ENCODE measurements at regions not wholly inside any gene's neighbourhood (a gene's known extent, or its start where the extent isn't known, plus 50 kb on each side); places are given as distances from the start of the nearest gene placed in this dataset.

DNA sequence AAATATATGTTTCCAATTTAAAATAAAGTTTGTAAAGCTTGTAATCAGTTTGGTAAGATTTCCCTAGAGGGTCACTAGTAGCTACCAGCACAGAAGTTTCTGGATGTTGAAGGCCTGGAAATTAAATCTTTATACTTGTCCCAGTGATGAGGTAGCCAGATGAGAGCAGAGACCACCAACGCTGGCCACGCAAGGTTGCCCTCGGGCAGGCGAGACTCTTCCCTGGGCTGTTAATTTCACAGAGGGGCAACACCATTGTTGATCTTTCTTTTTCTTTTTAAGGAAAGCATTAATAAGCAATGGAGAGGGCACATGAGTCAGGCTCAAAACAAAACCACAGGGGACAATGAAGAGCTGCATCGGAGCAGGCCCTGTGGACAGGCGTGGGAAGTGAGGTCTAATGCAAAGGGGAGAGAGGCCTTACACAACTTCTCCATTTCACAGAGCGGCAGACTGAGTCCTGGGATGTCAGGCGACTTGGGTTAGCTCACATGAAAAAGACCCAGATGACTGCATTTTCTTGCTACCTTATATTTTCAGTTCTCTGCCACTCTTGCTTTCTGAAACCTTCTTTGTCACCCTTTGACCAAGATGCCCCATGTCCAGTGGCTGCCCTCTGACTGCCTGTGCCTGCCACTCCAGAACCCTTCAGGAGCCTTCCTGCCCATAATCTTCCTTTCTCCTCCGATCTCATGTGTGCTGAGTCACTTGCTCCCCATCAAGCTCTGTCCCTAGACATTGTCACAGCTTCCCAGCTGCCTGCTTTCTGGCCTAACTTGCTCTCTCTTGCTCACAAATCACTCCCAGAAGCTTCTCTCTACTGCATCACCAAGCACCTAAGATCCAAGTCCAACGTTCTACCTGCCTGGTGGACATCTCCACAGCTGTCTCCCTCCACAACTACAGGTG lies 107.7 kb upstream of the CDYL start:
- TF ChIP-seq CTCF (IDR thresholded peaks at IDR 0.05; ENCODE audit: insufficient read depth, missing control alignments) = no peak
- DNase-seq (ENCODE audit: insufficient read length, low spot score) = no peak
- no peak for FAIRE-seq

- TF ChIP-seq CTCF (IDR thresholded peaks at IDR 0.05; ENCODE audit: insufficient read depth, missing control alignments) = no peak
- FAIRE-seq = no peak
- no peak for DNase-seq (ENCODE audit: insufficient read length, low spot score)
These were observed 108.6 kb upstream of the CDYL start for GRCh38 chr6:4667591-4667990.

DNA sequence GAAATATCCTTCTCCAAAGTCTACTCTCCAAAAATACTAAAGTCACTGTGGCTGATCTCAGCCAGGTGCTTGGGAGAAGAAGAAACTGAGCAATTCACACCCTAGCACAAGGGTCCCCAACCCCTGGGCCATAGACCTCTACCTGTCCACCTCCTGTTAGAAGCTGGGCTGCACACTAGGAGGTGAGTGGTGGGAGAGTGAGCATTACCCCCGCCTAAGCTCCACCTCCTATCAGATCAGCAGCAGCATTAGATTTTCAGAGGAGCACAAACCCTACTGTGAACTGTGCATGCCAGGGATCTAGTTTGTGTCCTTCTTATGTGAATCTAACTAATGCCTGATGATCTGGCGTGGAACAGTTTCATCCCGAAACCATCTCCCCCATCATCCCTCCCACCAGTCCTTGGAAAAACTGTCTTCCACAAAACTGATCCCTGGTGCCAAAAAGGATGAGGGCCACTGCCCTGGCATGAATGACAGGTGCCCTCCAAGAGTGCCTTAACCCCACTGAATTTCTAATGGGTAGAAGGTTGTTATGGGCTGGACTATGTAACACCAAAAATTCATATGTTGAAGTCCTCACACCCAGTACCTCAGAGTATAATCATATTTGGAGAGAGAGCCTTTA lies 109.2 kb upstream of the CDYL start:
- FAIRE-seq = no peak

GRCh38 chr6:4665489-4666417 lies 110.5 kb upstream of the CDYL start:
- FAIRE-seq (no peak), DNase-seq (ENCODE audit: insufficient read length, low spot score) (no peak)
- TF ChIP-seq CTCF (IDR thresholded peaks at IDR 0.05; ENCODE audit: insufficient read depth, missing control alignments) = no peak

More for the DNA sequence above, 109.2 kb upstream of the CDYL start:
- DNase-seq (ENCODE audit: insufficient read length, low spot score) = no peak
- TF ChIP-seq CTCF (IDR thresholded peaks at IDR 0.05; ENCODE audit: insufficient read depth, missing control alignments) = no peak

DNA sequence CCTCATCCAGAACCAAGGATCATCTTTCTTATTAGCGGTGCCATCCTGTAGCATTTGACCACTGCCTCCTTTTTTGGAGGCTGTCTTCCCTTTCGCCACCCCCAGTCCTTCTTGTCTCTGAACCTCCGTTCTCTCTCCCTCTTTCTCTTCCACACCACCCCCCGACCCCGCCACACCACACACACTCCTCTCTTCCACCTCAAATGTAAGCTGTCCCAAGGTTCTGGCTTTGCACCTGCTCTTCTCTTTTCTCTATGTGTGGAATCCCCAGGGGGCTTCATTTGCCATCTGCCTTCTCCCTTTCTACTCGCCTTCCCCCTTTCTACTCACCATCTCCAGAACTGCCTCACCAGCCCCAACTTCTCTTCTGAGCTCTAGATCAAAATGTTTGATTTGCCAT lies 111.3 kb upstream of the CDYL start:
- FAIRE-seq (no peak), DNase-seq (ENCODE audit: insufficient read length, low spot score) (no peak)
- no peak for TF ChIP-seq CTCF (IDR thresholded peaks at IDR 0.05; ENCODE audit: insufficient read depth, missing control alignments)

DNA sequence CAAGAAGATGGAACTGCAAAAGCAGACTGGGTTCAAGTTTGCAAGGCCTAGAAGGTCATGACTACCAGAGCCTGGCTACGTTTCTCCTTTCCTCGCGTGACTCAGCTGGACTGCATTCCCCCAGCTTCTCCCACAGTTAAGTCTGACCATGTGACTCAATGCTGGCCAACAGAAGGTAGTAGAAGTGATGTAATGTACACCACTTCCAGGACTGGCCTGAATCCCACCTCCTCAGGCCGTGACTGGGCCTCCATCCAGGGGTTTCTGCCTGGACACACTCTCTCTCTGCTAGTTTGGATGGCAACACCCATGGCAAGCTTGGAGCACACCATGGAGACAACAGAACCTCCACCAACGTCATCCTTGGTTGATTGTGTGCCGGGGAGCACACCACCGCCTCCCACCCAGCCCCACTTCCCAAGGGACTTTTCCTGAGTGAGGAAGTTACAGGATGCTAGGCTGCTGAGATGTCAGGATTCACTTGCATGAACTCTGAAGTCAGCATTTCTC lies 112.0 kb upstream of the CDYL start:
- FAIRE-seq (no peak), DNase-seq (ENCODE audit: insufficient read length, low spot score) (no peak)
- TF ChIP-seq CTCF (IDR thresholded peaks at IDR 0.05; ENCODE audit: insufficient read depth, missing control alignments) = no peak

All from D721Med (cell line).